ENCODE measurements at regions not wholly inside any gene's neighbourhood (a gene's known extent, or its start where the extent isn't known, plus 50 kb on each side); places are given as distances from the start of the nearest gene placed in this dataset.

DNA sequence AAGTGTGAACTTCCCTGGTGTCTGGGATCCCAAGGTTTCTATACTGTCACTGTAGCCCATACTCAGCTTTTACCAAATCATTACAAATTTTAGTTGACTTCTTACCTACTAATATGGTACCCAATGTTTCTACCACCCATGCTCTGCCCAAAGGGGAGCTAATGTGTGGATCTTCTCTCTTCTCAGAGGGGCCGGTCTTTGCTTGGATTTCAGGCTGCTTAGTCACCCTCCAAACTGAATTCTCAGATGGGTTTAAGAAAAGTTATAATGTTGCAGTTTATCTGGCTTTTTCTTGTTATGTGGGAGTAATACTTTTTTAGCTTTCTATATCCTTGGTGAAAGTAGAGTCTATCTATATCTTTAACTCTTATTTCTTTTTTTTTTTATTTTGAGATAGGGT, 67.1 kb upstream of the AKAP13 start:
- Mint-ChIP-seq H3K4me3 (no peak overlapping the region), H3K27ac (no peak overlapping the region), H3K4me1 (ENCODE audit: unreplicated experiment) (peaks cover 19% of the 10 kb centered on the region), H3K27me3 (no peaks in the 10 kb centered on the region), H3K9me3 (no peaks in the 10 kb centered on the region), H3K36me3 (no peaks in the 10 kb centered on the region)
- TF ChIP-seq, protein P1, sequence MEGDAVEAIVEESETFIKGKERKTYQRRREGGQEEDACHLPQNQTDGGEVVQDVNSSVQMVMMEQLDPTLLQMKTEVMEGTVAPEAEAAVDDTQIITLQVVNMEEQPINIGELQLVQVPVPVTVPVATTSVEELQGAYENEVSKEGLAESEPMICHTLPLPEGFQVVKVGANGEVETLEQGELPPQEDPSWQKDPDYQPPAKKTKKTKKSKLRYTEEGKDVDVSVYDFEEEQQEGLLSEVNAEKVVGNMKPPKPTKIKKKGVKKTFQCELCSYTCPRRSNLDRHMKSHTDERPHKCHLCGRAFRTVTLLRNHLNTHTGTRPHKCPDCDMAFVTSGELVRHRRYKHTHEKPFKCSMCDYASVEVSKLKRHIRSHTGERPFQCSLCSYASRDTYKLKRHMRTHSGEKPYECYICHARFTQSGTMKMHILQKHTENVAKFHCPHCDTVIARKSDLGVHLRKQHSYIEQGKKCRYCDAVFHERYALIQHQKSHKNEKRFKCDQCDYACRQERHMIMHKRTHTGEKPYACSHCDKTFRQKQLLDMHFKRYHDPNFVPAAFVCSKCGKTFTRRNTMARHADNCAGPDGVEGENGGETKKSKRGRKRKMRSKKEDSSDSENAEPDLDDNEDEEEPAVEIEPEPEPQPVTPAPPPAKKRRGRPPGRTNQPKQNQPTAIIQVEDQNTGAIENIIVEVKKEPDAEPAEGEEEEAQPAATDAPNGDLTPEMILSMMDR (conservative IDR thresholded peaks at IDR 0.05), result no peak
- DNase-seq (ENCODE audit: extremely low spot score, unreplicated experiment), result no peak

DNA sequence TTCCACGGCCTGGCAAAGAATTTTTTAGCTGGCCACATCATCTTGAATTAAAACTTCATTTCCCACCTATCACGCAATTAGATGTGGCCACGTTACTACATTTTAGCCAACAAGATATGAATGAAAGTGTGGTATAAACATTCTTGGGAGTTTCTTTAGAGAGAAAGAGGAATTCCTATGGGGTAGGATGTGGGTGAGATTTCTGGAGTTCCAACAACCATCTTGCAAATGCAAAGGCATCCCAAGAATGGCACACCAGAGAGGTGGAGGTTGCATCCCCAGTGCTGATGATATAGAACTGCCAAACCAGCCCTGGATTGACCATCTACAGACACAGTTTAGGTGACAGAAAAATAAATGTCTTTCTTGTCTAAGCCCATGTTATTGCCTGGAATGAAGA, 66.3 kb upstream of the AKAP13 start:
- TF ChIP-seq, protein P1 (conservative IDR thresholded peaks at IDR 0.05), result no peak
- no peak for DNase-seq (ENCODE audit: extremely low spot score, unreplicated experiment)
- Mint-ChIP-seq H3K27ac (no peak overlapping the region), H3K27me3 (no peaks in the 10 kb centered on the region), H3K9me3 (no peaks in the 10 kb centered on the region), H3K4me3 (no peak overlapping the region), H3K36me3 (no peaks in the 10 kb centered on the region), H3K4me1 (ENCODE audit: unreplicated experiment) (peaks cover 21% of the 10 kb centered on the region)

DNA sequence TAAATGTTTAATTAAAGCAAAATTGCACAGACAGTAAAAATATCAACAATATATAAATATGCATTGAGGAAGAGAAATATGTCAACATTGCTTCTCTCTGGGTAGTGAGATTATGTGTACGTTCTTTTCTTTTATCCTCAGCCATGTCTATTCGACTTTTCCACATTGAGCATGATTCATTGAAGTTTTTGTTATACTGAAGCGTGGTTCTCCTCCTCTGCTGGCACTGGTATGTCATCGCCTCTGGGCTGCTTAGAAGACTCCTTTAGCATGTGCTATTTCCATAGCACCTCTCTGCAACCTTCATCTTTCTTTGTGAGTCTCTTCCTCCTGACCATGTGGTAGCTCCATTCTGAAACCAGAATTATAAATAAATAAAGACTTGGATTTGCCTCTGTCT, 65.8 kb upstream of the AKAP13 start:
- TF ChIP-seq, protein P1 (conservative IDR thresholded peaks at IDR 0.05), result no peak

DNA sequence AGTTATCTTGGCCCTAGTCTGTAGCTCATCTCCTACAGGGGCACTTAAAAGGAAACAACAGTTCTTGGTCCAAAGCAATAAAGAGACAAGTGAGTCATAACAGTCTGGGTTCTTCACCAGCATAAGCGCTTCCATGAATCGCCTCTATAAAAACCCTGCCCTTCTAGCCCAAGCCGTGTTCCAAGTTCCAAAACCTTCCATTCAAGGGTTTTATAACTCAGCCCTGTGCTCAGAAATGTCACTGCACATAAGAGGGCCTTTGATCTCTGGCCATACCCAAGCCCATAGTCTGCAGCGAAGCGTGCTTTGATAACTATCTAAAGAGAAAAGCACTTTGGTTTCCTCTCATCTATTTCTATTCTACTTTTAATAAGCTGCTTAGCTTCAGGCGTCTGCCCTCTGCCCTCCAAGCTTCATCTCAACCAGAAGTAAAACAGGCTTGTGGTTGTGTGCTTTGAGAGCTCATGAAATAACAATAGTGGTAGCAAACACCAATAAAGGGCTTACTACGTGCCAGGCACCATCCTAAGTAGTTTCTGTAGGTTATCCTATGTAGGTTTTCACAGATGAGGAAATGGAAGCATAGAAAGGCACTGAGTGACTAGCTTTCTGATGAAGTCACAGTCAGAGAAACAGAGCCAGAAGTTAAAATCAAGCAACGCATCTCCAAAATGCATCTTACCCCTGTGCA, 64.0 kb upstream of the AKAP13 start:
- TF ChIP-seq, protein P1 (conservative IDR thresholded peaks at IDR 0.05), result no peak
- H3K36me3 Mint-ChIP-seq, result no peaks in the 10 kb centered on the region
- no peak overlapping the region for H3K27ac Mint-ChIP-seq
- no peaks in the 10 kb centered on the region for H3K27me3 Mint-ChIP-seq
- no peak for DNase-seq (ENCODE audit: extremely low spot score, unreplicated experiment)
- no peaks in the 10 kb centered on the region for H3K9me3 Mint-ChIP-seq
- peaks cover 21% of the 10 kb centered on the region for H3K4me1 Mint-ChIP-seq (ENCODE audit: unreplicated experiment)
- H3K4me3 Mint-ChIP-seq, result no peak overlapping the region

More for the DNA sequence above, 65.8 kb upstream of the AKAP13 start:
- peaks cover 21% of the 10 kb centered on the region for H3K4me1 Mint-ChIP-seq (ENCODE audit: unreplicated experiment)
- no peak overlapping the region for H3K4me3 Mint-ChIP-seq
- H3K9me3 Mint-ChIP-seq, result no peaks in the 10 kb centered on the region
- DNase-seq (ENCODE audit: extremely low spot score, unreplicated experiment), result no peak
- no peaks in the 10 kb centered on the region for H3K36me3 Mint-ChIP-seq
- no peak overlapping the region for H3K27ac Mint-ChIP-seq
- H3K27me3 Mint-ChIP-seq, result no peaks in the 10 kb centered on the region

DNA sequence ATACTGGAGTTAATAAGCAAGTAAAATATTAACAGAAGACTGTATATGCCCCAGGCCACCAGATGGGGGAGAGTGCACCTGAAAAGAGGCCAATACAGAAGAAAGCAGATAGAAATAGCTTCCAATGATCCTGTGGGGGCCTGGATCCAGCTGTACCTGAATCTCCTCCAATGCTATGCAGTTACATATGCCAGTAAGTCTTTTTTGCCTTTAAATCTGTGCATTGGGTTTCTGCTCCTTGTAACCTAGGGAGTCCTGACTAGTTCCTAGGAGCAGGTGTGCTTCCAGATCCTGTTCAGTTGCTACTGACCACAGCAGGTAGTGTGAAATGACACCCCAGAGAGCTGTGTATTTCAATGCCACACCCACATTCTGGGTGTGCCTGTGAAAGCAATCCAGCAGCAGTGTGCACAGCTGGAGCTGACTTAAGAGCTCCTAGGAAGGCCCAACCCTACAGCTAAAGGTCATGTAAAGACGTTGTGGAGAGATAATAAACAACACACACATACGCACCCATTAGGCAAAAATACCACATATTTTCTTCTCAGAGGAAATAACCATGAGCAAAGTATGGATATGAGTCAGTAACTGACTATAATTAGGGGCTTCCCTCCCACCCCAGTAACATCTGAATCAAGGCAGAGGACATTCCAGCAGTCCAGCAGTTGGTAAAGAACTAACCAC, 62.2 kb upstream of the AKAP13 start:
- Mint-ChIP-seq H3K27me3 (no peaks in the 10 kb centered on the region), H3K4me1 (ENCODE audit: unreplicated experiment) (peaks cover 15% of the 10 kb centered on the region), H3K9me3 (peaks cover 4% of the 10 kb centered on the region), H3K4me3 (peak overlapping the region; percentile 20), H3K36me3 (no peaks in the 10 kb centered on the region), H3K27ac (peak overlapping the region; percentile 79)
- TF ChIP-seq, protein P1 (conservative IDR thresholded peaks at IDR 0.05), result peak; percentile 21
- no peak for DNase-seq (ENCODE audit: extremely low spot score, unreplicated experiment)
